ENCODE measurements at regions not wholly inside any gene's neighbourhood (a gene's known extent, or its start where the extent isn't known, plus 50 kb on each side); places are given as distances from the start of the nearest gene placed in this dataset.

DNA sequence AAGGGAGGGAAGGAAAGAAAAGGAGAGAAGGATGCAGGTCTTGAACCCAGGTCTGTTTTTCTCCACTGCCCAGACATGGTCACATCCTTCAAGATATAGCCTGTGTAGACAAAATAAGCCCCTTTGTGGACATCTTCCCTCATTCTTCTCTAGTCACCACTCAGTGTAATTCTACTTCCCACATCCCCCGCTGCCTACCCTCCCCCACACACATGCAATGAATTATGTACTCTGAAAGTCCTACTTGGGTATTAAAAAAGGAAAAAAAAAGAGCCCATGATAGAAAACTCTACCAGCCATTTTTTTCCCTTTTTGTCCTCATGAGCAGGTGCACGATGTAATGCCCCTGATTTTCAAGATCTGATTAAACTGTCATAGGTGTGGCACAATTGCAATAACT is 346.0 kb downstream of the MN1 start:
- Histone ChIP-seq H3K4me3 (no peak overlapping the region), H3K27ac (no peak overlapping the region), H3K36me3 (no peaks in the 10 kb centered on the region), H3K27me3 (no peaks in the 10 kb centered on the region), H3K4me1 (peaks cover 0 to 21% (median 9%) of the 10 kb centered on the region in 4 donors), H3K9me3 (no peaks in the 10 kb centered on the region)
- DNase-seq = no peak
- intact Hi-C loops (cut with DNase I; ENCODE audit: low total_unique reads) = no loop called here
- TF ChIP-seq, protein P1, sequence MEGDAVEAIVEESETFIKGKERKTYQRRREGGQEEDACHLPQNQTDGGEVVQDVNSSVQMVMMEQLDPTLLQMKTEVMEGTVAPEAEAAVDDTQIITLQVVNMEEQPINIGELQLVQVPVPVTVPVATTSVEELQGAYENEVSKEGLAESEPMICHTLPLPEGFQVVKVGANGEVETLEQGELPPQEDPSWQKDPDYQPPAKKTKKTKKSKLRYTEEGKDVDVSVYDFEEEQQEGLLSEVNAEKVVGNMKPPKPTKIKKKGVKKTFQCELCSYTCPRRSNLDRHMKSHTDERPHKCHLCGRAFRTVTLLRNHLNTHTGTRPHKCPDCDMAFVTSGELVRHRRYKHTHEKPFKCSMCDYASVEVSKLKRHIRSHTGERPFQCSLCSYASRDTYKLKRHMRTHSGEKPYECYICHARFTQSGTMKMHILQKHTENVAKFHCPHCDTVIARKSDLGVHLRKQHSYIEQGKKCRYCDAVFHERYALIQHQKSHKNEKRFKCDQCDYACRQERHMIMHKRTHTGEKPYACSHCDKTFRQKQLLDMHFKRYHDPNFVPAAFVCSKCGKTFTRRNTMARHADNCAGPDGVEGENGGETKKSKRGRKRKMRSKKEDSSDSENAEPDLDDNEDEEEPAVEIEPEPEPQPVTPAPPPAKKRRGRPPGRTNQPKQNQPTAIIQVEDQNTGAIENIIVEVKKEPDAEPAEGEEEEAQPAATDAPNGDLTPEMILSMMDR (IDR thresholded peaks at IDR 0.05) = no peak

DNA sequence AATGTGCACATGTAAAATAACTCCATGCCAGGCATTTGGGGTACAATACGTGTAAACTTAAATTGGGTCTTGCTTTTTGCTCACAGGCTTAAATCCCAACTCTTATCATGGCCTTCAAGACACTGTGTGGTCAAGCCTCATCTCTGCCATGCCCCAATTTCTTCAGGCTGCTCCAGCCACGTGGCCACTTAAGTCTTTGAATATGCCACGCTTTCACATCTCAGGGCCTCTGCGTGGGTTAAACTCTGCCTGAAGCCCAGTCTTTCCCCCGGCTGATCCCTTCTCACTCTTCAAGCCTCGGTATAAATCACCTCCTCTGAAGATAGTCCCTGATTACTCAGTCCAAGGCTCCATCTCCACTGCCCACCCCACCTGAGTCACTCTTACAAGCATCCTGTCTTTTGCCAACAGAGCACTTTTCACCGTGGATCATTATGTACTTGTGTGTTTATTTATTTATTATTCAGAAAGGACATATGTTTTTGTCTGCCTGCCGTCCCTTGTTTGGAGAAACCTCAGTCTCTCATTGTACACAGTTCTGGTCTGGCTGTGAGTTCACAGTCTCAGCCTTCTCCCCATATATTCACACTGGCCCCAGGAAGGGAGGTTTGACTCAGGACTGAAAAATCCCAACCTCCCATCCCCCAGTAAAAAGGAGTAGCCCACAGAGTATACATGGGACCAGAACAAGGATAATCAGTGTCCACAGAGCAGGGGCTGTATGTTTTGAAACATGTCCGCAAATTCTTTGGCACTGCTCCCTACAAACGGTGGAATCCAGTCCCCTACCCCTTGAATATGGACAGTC is 344.7 kb downstream of the MN1 start:
- intact Hi-C loops (cut with DNase I; ENCODE audit: low total_unique reads) = no loop called here
- H3K9me3 ChIP-seq = no peaks in the 10 kb centered on the region
- TF ChIP-seq, protein P1 (IDR thresholded peaks at IDR 0.05) = no peak
- peaks cover 0 to 35% (median 17%) of the 10 kb centered on the region in 4 donors for H3K4me1 ChIP-seq
- no peak overlapping the region for H3K27ac ChIP-seq
- no peaks in the 10 kb centered on the region for H3K36me3 ChIP-seq
- H3K4me3 ChIP-seq = no peak overlapping the region
- H3K27me3 ChIP-seq = no peaks in the 10 kb centered on the region
- DNase-seq = no peak

DNA sequence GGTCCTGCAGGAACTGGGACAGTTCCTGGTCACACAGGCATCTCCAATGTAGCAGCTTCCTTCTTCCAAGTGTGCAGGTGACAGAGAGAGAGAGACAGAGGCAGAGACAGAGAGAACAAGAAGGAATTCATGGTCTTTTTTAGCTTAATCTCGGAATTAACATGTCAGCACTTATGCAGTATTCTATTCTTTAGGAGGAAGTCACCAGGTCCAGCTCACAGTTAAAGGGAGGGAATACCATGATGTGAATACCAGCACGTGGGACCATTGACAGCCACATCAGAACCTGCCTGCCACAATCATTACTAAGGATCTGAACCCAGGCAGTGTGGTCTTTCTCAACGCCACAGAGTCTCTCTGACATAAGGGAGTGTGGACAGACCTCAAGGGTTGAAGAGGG is 341.6 kb downstream of the MN1 start:
- no peaks in the 10 kb centered on the region for H3K36me3 ChIP-seq
- TF ChIP-seq, protein P1 (IDR thresholded peaks at IDR 0.05) = no peak
- intact Hi-C loops (cut with DNase I; ENCODE audit: low total_unique reads) = no loop called here
- DNase-seq = no peak
- H3K4me3 ChIP-seq = no peak overlapping the region
- H3K4me1 ChIP-seq = peaks cover 0 to 46% (median 22%) of the 10 kb centered on the region in 4 donors
- no peaks in the 10 kb centered on the region for H3K9me3 ChIP-seq
- H3K27ac ChIP-seq = peak overlapping the region in 1 of 2 donors; percentile 55
- H3K27me3 ChIP-seq = no peaks in the 10 kb centered on the region

DNA sequence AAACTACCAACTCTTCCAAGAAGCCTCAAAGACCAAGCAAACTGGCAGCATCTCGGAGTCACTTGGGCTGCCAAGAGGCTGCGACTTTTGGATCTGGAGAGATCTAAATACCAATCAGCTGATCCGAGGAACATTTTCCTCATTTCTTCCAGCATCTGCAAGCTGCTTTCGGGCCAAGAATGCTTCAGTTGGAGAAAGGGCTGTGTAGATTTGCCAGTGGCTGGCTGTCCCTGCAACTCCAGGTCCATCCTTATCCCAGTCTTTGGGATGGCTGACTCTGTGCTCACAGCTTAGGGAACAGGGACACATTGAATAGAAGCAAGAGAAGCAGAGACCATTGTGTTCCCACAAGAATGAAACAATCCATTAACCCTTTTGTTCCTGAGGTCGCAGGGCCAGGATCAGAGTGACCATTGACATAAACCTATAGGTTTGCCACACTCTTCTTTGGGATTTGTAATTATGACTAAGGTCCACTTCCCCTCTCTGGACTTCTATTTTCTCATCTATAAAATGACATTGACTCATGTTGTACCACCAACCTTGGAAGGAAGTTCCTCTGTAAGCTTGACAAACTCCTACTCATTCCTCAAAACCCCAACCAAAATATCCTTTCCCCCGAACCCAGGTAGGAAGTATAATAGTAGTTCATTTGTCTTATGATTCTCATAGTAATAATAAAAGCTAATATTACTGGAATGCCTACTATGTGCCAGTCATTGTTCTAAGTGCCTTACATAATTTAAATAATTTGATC is 340.8 kb downstream of the MN1 start:
- intact Hi-C loops (cut with DNase I; ENCODE audit: low total_unique reads) = no loop called here
- Histone ChIP-seq H3K4me3 (no peak overlapping the region), H3K27ac (peak overlapping the region; percentile 36 to 55), H3K27me3 (no peaks in the 10 kb centered on the region), H3K36me3 (no peaks in the 10 kb centered on the region), H3K9me3 (no peaks in the 10 kb centered on the region), H3K4me1 (peaks cover 0 to 46% (median 22%) of the 10 kb centered on the region in 4 donors)
- TF ChIP-seq, protein P1 (IDR thresholded peaks at IDR 0.05) = no peak
- peak; percentile 76 to 89 for DNase-seq

DNA sequence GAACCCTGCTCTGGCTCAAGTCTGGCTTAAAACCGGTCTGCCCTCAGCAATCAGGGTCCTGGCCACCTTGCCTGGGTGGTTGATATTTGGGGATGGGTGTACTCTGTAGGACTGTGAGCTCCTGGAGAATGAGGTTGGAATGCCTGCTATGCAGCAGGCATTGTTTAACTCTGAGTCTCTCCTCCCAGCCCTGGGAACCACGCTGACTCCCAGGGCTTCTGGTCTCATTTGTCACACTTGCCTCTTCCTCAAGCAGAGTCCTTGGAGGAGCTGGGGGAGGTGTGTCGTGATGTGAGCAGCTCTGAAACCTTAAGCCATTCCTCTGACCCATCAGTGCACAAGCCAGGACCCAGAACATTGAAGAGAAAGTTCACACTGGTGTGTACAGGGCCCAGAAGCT is 340.1 kb downstream of the MN1 start:
- TF ChIP-seq, protein P1 (IDR thresholded peaks at IDR 0.05) = no peak
- H3K9me3 ChIP-seq = no peaks in the 10 kb centered on the region
- H3K27me3 ChIP-seq = no peaks in the 10 kb centered on the region
- intact Hi-C loops (cut with DNase I; ENCODE audit: low total_unique reads) = no loop called here
- no peak overlapping the region for H3K4me3 ChIP-seq
- H3K27ac ChIP-seq = peak overlapping the region; percentile 36 to 55
- no peak for DNase-seq
- no peaks in the 10 kb centered on the region for H3K36me3 ChIP-seq
- peaks cover 0 to 46% (median 22%) of the 10 kb centered on the region in 4 donors for H3K4me1 ChIP-seq

All from tibial artery (tissue), 4 donors.